Brain microvascular endothelial cell (primary cell): ENCODE measurements at regions not wholly inside any gene's neighbourhood (a gene's known extent, or its start where the extent isn't known, plus 50 kb on each side); places are given as distances from the start of the nearest gene placed in this dataset.

Experiments used
- DNase-seq: peaks from one replicate; pipeline ENCODE4 v3.0.0-alpha.2; 2020
- H3K27ac ChIP-seq: fragments of 250-450 bp; sonication (Bioruptor Pico); 2 replicates; pipeline ENCODE4 v1.5.1; 2020; ENCODE audit warnings: mild to moderate bottlenecking, moderate library complexity
- H3K27me3 ChIP-seq: fragments of 250-450 bp; sonication (Bioruptor Pico); replicated peaks from 2 replicates; pipeline ENCODE4 v1.5.1; 2020; ENCODE audit warnings: mild to moderate bottlenecking
- H3K36me3 ChIP-seq: fragments of 250-450 bp; sonication (Bioruptor Pico); replicated peaks from 2 replicates; pipeline ENCODE4 v1.5.1; 2020; ENCODE audit warnings: mild to moderate bottlenecking
- H3K4me3 ChIP-seq: 2 replicates; pipeline ENCODE4 v1.5.1; 2011; ENCODE audit warnings: low read depth, mild to moderate bottlenecking, control low read depth, low read length, moderate library complexity
- CTCF ChIP-seq: IDR thresholded peaks from 2 replicates; pipeline ENCODE4 v1.5.1; 2011; ENCODE audit warnings: low read depth, mild to moderate bottlenecking, moderate library complexity, low read length, control low read depth, inconsistent platforms; ENCODE audit errors: missing control alignments
- in situ Hi-C: cut with HindIII; loops from 2 replicates; pipeline ENCODE4 v1.10.0; 2017; ENCODE audit warnings: low sequenced_read_pairs, low pct_ligation_motif_present

GRCh38 chr1:229011022-229011421, 259.9 kb upstream of the RAB4A start:
- Histone ChIP-seq H3K27me3 (no peaks in the 10 kb centered on the region), H3K27ac (no peak overlapping the region), H3K36me3 (no peaks in the 10 kb centered on the region), H3K4me3 (no peak overlapping the region)
- DNase-seq = no peak
- no peak for TF ChIP-seq CTCF
- in situ Hi-C loops = no loop called here

GRCh38 chr1:229012823-229013222, 258.1 kb upstream of the RAB4A start:
- no peak overlapping the region for H3K27ac ChIP-seq
- H3K27me3 ChIP-seq = no peaks in the 10 kb centered on the region
- in situ Hi-C loops = no loop called here
- no peaks in the 10 kb centered on the region for H3K36me3 ChIP-seq
- H3K4me3 ChIP-seq = no peak overlapping the region
- TF ChIP-seq CTCF = no peak
- peak; percentile 39 for DNase-seq

GRCh38 chr1:229013981-229014380, 256.9 kb upstream of the RAB4A start:
- TF ChIP-seq CTCF = no peak
- no peak for DNase-seq
- Histone ChIP-seq H3K36me3 (no peaks in the 10 kb centered on the region), H3K4me3 (no peak overlapping the region), H3K27me3 (no peaks in the 10 kb centered on the region), H3K27ac (no peak overlapping the region)
- in situ Hi-C loops = no loop called here

- TF ChIP-seq CTCF = no peak
- H3K27ac ChIP-seq = no peak overlapping the region
- no peak for DNase-seq
- H3K4me3 ChIP-seq = no peak overlapping the region
- H3K36me3 ChIP-seq = no peaks in the 10 kb centered on the region
- H3K27me3 ChIP-seq = no peaks in the 10 kb centered on the region
- in situ Hi-C loops = no loop called here
Observed at GRCh38 chr1:229015806-229016205, 255.1 kb upstream of the RAB4A start.

GRCh38 chr1:229017091-229017490, 253.8 kb upstream of the RAB4A start:
- no peak for DNase-seq
- in situ Hi-C loops = no loop called here
- TF ChIP-seq CTCF = no peak

GRCh38 chr1:229018674-229019295, 252.1 kb upstream of the RAB4A start:
- no peak for DNase-seq
- Histone ChIP-seq H3K36me3 (no peaks in the 10 kb centered on the region), H3K27me3 (no peaks in the 10 kb centered on the region), H3K4me3 (no peak overlapping the region), H3K27ac (no peak overlapping the region)
- no peak for TF ChIP-seq CTCF
- in situ Hi-C loops = no loop called here

More at GRCh38 chr1:229017091-229017490, 253.8 kb upstream of the RAB4A start:
- Histone ChIP-seq H3K27me3 (no peaks in the 10 kb centered on the region), H3K4me3 (no peak overlapping the region), H3K36me3 (no peaks in the 10 kb centered on the region), H3K27ac (no peak overlapping the region)
